Chondrocyte (in vitro differentiated cells): ENCODE measurements at regions not wholly inside any gene's neighbourhood (a gene's known extent, or its start where the extent isn't known, plus 50 kb on each side); places are given as distances from the start of the nearest gene placed in this dataset.

ENCODE experiments used
- DNase-seq: peaks from one replicate; pipeline ENCODE4 v3.0.0; 2021; ENCODE audit warnings: mixed read lengths, low spot score
- H3K27ac Mint-ChIP-seq: one replicate; pipeline ENCODE4 v1.8.0; 2021; ENCODE audit warnings: mild to moderate bottlenecking, moderate library complexity, mixed read lengths; ENCODE audit not compliant: unreplicated experiment
- H3K27me3 Mint-ChIP-seq: 2 replicates; pipeline ENCODE4 v1.8.0; 2021; ENCODE audit warnings: low read depth, mixed read lengths
- H3K36me3 Mint-ChIP-seq: 2 replicates; pipeline ENCODE4 v1.8.0; 2021; ENCODE audit warnings: low read depth, mixed read lengths
- H3K4me1 Mint-ChIP-seq: 2 replicates; pipeline ENCODE4 v1.8.0; 2021; ENCODE audit warnings: low read depth, mild to moderate bottlenecking, mixed read lengths
- H3K4me3 Mint-ChIP-seq: one replicate; pipeline ENCODE4 v1.8.0; 2021; ENCODE audit warnings: mild to moderate bottlenecking, moderate library complexity, mixed read lengths; ENCODE audit not compliant: unreplicated experiment
- H3K9me3 Mint-ChIP-seq: 2 replicates; pipeline ENCODE4 v1.8.0; 2021; ENCODE audit warnings: low read depth, mixed read lengths
- TF ChIP-seq, protein P1 (sequence below): fragments of 200-600 bp; sonication (generic); IDR thresholded peaks from 2 replicates; pipeline ENCODE4 v1.5.0; 2021; ENCODE audit warnings: antibody characterized with exemption, mild to moderate bottlenecking, moderate library complexity

- H3K4me1 Mint-ChIP-seq, result no peaks in the 10 kb centered on the region
- no peak overlapping the region for H3K4me3 Mint-ChIP-seq
- DNase-seq, result no peak
- TF ChIP-seq, protein P1, sequence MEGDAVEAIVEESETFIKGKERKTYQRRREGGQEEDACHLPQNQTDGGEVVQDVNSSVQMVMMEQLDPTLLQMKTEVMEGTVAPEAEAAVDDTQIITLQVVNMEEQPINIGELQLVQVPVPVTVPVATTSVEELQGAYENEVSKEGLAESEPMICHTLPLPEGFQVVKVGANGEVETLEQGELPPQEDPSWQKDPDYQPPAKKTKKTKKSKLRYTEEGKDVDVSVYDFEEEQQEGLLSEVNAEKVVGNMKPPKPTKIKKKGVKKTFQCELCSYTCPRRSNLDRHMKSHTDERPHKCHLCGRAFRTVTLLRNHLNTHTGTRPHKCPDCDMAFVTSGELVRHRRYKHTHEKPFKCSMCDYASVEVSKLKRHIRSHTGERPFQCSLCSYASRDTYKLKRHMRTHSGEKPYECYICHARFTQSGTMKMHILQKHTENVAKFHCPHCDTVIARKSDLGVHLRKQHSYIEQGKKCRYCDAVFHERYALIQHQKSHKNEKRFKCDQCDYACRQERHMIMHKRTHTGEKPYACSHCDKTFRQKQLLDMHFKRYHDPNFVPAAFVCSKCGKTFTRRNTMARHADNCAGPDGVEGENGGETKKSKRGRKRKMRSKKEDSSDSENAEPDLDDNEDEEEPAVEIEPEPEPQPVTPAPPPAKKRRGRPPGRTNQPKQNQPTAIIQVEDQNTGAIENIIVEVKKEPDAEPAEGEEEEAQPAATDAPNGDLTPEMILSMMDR, result no peak
- H3K27ac Mint-ChIP-seq, result no peak overlapping the region
- H3K9me3 Mint-ChIP-seq, result no peaks in the 10 kb centered on the region
- no peaks in the 10 kb centered on the region for H3K36me3 Mint-ChIP-seq
- peaks cover 12% of the 10 kb centered on the region for H3K27me3 Mint-ChIP-seq
Measured at GRCh38 chr15:55126111-55126510, 70.6 kb downstream of the RSL24D1 start.

GRCh38 chr15:55124616-55125015 lies 72.1 kb downstream of the RSL24D1 start:
- no peak for DNase-seq
- H3K4me3 Mint-ChIP-seq, result no peak overlapping the region
- H3K27me3 Mint-ChIP-seq, result peaks cover 12% of the 10 kb centered on the region
- H3K9me3 Mint-ChIP-seq, result no peaks in the 10 kb centered on the region
- TF ChIP-seq, protein P1, result no peak
- H3K36me3 Mint-ChIP-seq, result no peaks in the 10 kb centered on the region
- no peaks in the 10 kb centered on the region for H3K4me1 Mint-ChIP-seq
- no peak overlapping the region for H3K27ac Mint-ChIP-seq

- no peaks in the 10 kb centered on the region for H3K4me1 Mint-ChIP-seq
- no peak overlapping the region for H3K4me3 Mint-ChIP-seq
- H3K36me3 Mint-ChIP-seq, result no peaks in the 10 kb centered on the region
- DNase-seq, result no peak
- no peaks in the 10 kb centered on the region for H3K9me3 Mint-ChIP-seq
- H3K27me3 Mint-ChIP-seq, result peaks cover 7% of the 10 kb centered on the region
- TF ChIP-seq, protein P1, result no peak
- no peak overlapping the region for H3K27ac Mint-ChIP-seq
Measured at GRCh38 chr15:55118344-55118870, 78.3 kb downstream of the RSL24D1 start.

DNA sequence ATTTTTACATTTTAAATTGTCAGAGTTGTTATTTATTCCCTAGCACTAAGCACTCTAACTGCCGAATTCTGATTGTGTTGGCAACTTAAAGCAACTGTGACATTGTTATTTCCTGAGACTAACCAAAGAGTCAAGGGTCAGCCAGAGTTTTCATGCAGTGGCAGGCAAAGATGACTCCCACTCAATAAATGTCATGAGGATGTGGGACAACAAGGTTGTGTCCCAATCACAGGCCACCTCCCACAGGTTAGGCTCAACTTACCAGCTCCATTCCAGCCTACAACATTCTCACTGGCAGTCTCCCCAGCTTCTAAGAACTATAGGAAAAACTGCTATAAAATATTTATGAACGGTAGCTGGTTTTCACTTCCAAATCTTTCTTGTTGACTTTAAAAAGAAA lies 80.1 kb downstream of the RSL24D1 start:
- Mint-ChIP-seq H3K4me3 (no peak overlapping the region), H3K27me3 (peaks cover 5% of the 10 kb centered on the region), H3K36me3 (no peaks in the 10 kb centered on the region), H3K27ac (no peak overlapping the region), H3K9me3 (no peaks in the 10 kb centered on the region), H3K4me1 (no peaks in the 10 kb centered on the region)
- TF ChIP-seq, protein P1, result no peak
- no peak for DNase-seq

- H3K9me3 Mint-ChIP-seq, result no peaks in the 10 kb centered on the region
- no peak for DNase-seq
- no peak overlapping the region for H3K4me3 Mint-ChIP-seq
- no peaks in the 10 kb centered on the region for H3K4me1 Mint-ChIP-seq
- TF ChIP-seq, protein P1, result no peak
- no peaks in the 10 kb centered on the region for H3K36me3 Mint-ChIP-seq
- H3K27ac Mint-ChIP-seq, result no peak overlapping the region
- peaks cover 5% of the 10 kb centered on the region for H3K27me3 Mint-ChIP-seq
Measured at GRCh38 chr15:55113736-55114135, 83.0 kb downstream of the RSL24D1 start.
